HCT116 (cell line): ENCODE measurements at regions not wholly inside any gene's neighbourhood (a gene's known extent, or its start where the extent isn't known, plus 50 kb on each side); places are given as distances from the start of the nearest gene placed in this dataset.

Source experiments
- ATAC-seq: fragments of 200-7000 bp; cut with Tn5 transposase; 2 replicates; pipeline ENCODE4 v1.9.1; 2020; ENCODE audit warnings: mild to moderate bottlenecking, moderate library complexity
- BruUV-seq: library from RNA; stranded (reverse); fragments of 400-500 nt; replicated peaks from 2 replicates; lab custom pipeline; 2021; lab: Mats Ljungman, UMichigan
- CTCF ChIA-PET: fragments of 300-600 bp; sonication (Branson Sonifier 250); formaldehyde crosslinking; loops from one replicate; lab custom pipeline; 2021; ENCODE audit warnings: antibody characterized with exemption; lab: Charles Lee
- POLR2A ChIA-PET: fragments of 300-600, 350-600 bp; sonication (Branson Sonifier 250); formaldehyde crosslinking; loops from one replicate; lab custom pipeline; 2021; ENCODE audit warnings: antibody characterized with exemption; lab: Charles Lee
- RAD21 ChIA-PET, 2 experiments: fragments of 300-600 bp; sonication (Branson Sonifier 250); formaldehyde crosslinking; loops; one replicate each; lab custom pipeline; 2023; ENCODE audit warnings: low total read pairs in 2 of 2; ENCODE audit not compliant: uncharacterized antibody in 2 of 2, unreplicated experiment in 2 of 2, low non-redundant PET in 1 of 2; lab: Charles Lee
- DNase-seq: peaks from one replicate; pipeline ENCODE4 v3.0.0-alpha.2; 2010; ENCODE audit warnings: low read depth, low spot score
- H2AFZ ChIP-seq: fragments of 200-600 bp; shearing (Covaris generic), sonication (generic); 2 replicates; pipeline ENCODE4 v1.6.1; 2017; ENCODE audit warnings: low read depth, mixed run types, mixed read lengths, antibody characterized with exemption, low read length; ENCODE audit not compliant: poor library complexity, severe bottlenecking
- H3K27ac ChIP-seq: 2 replicates; pipeline ENCODE4 v1.5.1; 2012; ENCODE audit warnings: low read depth, low read length
- H3K27me3 ChIP-seq: fragments of 200-600 bp; sonication (generic); 2 replicates; pipeline ENCODE4 v1.6.1; 2016; ENCODE audit warnings: mixed run types, low read length, mixed read lengths; ENCODE audit not compliant: insufficient read depth
- H3K36me3 ChIP-seq, 2 experiments: fragments of 200-500 bp in 1 of 2; fragments of 200-600 bp in 1 of 2; sonication (Bioruptor generic) in 1 of 2; sonication (generic) in 1 of 2; 2 replicates each; pipeline versions ENCODE4 v1.5.1 to v1.6.1; 2014 to 2016; ENCODE audit warnings: low read length in 2 of 2, inconsistent platforms in 1 of 2, mixed read lengths in 1 of 2, mixed run types in 1 of 2; ENCODE audit not compliant: insufficient read depth in 2 of 2, control insufficient read depth in 1 of 2
- H3K4me1 ChIP-seq, 2 experiments: fragments of 200-600 bp in 1 of 2; sonication (generic) in 1 of 2; 2 replicates each; pipeline versions ENCODE4 v1.5.1 to v1.6.1; 2012 to 2017; ENCODE audit warnings: low read length in 2 of 2, inconsistent platforms in 1 of 2, mild to moderate bottlenecking in 1 of 2, mixed read lengths in 1 of 2, mixed run types in 1 of 2, moderate library complexity in 1 of 2; ENCODE audit not compliant: insufficient read depth in 2 of 2, control insufficient read depth in 1 of 2
- H3K4me2 ChIP-seq: fragments of 200-600 bp; sonication (generic); 2 replicates; pipeline ENCODE4 v1.6.1; 2017; ENCODE audit warnings: mixed run types, low read length, mixed read lengths
- H3K4me3 ChIP-seq, 2 experiments: fragments of 200-600 bp in 1 of 2; sonication (generic) in 1 of 2; replicated peaks in 1 of 2; 2 replicates each; pipeline ENCODE4 v1.5.1; 2011 to 2016; ENCODE audit warnings: low read length in 2 of 2, control low read depth in 1 of 2, low read depth in 1 of 2, mild to moderate bottlenecking in 1 of 2, mixed read lengths in 1 of 2, mixed run types in 1 of 2
- H3K79me2 ChIP-seq: fragments of 200-600 bp; sonication (generic); 2 replicates; pipeline ENCODE4 v1.6.1; 2017; ENCODE audit warnings: mild to moderate bottlenecking, mixed run types, low read length, moderate library complexity, mixed read lengths; ENCODE audit not compliant: insufficient read depth
- H3K9ac ChIP-seq: fragments of 200-600 bp; sonication (generic); 2 replicates; pipeline ENCODE4 v1.6.1; 2016; ENCODE audit warnings: low read length, mixed read lengths
- H3K9me2 ChIP-seq: fragments of 200-600 bp; sonication (generic), shearing (Covaris generic); 2 replicates; pipeline ENCODE4 v1.6.1; 2017; ENCODE audit warnings: mixed run types, mild to moderate bottlenecking, moderate library complexity; ENCODE audit not compliant: insufficient read depth
- H3K9me3 ChIP-seq, 2 experiments: fragments of 200-500 bp in 1 of 2; fragments of 200-600 bp in 1 of 2; sonication (Bioruptor generic) in 1 of 2; sonication (generic) in 1 of 2; 2 replicates each; pipeline ENCODE4 v1.6.1; 2014 to 2017; ENCODE audit warnings: low read length in 2 of 2, mixed read lengths in 2 of 2, inconsistent platforms in 1 of 2, low read depth in 1 of 2, mild to moderate bottlenecking in 1 of 2, mixed run types in 1 of 2, moderate library complexity in 1 of 2; ENCODE audit not compliant: control insufficient read depth in 1 of 2, insufficient read depth in 1 of 2
- H4K20me1 ChIP-seq: fragments of 200-600 bp; sonication (generic), shearing (Covaris generic); 2 replicates; pipeline ENCODE4 v1.6.1; 2017; ENCODE audit warnings: mixed run types, mild to moderate bottlenecking, moderate library complexity; ENCODE audit not compliant: insufficient read depth
- CEBPB ChIP-seq: IDR thresholded peaks from 2 replicates; pipeline ENCODE4 v1.6.1; 2012; ENCODE audit warnings: low read depth
- EZH2 ChIP-seq: fragments of 200-600 bp; sonication (generic); IDR thresholded peaks from 2 replicates; pipeline ENCODE4 v1.6.1; 2017; ENCODE audit warnings: antibody characterized with exemption, mixed run types
- JUND ChIP-seq: IDR thresholded peaks from 2 replicates; pipeline ENCODE4 v1.6.1; 2012
- MAX ChIP-seq: IDR thresholded peaks from 2 replicates; pipeline ENCODE4 v1.6.1; 2012
- YY1 ChIP-seq: IDR thresholded peaks from 2 replicates; pipeline ENCODE4 v1.6.1; 2011; ENCODE audit warnings: low read length, low read depth, moderate library complexity, mild to moderate bottlenecking; ENCODE audit not compliant: insufficient replicate concordance; ENCODE audit errors: extremely low read depth
- ZNF274 ChIP-seq: fragments of 200-500 bp; sonication (Bioruptor generic); IDR thresholded peaks from 2 replicates; pipeline ENCODE4 v1.6.1; 2014; ENCODE audit warnings: mild to moderate bottlenecking, low read depth, low read length, inconsistent platforms
- intact Hi-C: fragments of 100-400 bp; cut with micrococcal nuclease; formaldehyde crosslinking; loops from 2 replicates; pipeline ENCODE4 v1.10.0; 2022
- TF ChIP-seq, protein P1 (sequence below): IDR thresholded peaks from 2 replicates; pipeline ENCODE4 v1.6.1; 2012; ENCODE audit warnings: low read depth
- TF ChIP-seq, protein P2 (sequence below): IDR thresholded peaks from 2 replicates; pipeline ENCODE4 v1.6.1; 2012

GRCh38 chr10:60595852-60596251, 182.4 kb upstream of the CDK1 start:
- ChIA-PET CTCF (no interaction called here), RAD21 (no interaction called here), POLR2A (no interaction called here)
- no peak overlapping the region for H3K4me2 ChIP-seq
- no peak overlapping the region for H3K4me3 ChIP-seq
- H3K36me3 ChIP-seq: no peaks in the 10 kb centered on the region
- TF ChIP-seq EZH2: no peak
- TF ChIP-seq JUND: no peak
- no peak for TF ChIP-seq YY1
- no peak for TF ChIP-seq CEBPB
- TF ChIP-seq, protein P1, sequence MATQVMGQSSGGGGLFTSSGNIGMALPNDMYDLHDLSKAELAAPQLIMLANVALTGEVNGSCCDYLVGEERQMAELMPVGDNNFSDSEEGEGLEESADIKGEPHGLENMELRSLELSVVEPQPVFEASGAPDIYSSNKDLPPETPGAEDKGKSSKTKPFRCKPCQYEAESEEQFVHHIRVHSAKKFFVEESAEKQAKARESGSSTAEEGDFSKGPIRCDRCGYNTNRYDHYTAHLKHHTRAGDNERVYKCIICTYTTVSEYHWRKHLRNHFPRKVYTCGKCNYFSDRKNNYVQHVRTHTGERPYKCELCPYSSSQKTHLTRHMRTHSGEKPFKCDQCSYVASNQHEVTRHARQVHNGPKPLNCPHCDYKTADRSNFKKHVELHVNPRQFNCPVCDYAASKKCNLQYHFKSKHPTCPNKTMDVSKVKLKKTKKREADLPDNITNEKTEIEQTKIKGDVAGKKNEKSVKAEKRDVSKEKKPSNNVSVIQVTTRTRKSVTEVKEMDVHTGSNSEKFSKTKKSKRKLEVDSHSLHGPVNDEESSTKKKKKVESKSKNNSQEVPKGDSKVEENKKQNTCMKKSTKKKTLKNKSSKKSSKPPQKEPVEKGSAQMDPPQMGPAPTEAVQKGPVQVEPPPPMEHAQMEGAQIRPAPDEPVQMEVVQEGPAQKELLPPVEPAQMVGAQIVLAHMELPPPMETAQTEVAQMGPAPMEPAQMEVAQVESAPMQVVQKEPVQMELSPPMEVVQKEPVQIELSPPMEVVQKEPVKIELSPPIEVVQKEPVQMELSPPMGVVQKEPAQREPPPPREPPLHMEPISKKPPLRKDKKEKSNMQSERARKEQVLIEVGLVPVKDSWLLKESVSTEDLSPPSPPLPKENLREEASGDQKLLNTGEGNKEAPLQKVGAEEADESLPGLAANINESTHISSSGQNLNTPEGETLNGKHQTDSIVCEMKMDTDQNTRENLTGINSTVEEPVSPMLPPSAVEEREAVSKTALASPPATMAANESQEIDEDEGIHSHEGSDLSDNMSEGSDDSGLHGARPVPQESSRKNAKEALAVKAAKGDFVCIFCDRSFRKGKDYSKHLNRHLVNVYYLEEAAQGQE: no peak
- TF ChIP-seq, protein P2, sequence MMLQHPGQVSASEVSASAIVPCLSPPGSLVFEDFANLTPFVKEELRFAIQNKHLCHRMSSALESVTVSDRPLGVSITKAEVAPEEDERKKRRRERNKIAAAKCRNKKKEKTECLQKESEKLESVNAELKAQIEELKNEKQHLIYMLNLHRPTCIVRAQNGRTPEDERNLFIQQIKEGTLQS: no peak
- no peak for TF ChIP-seq MAX
- TF ChIP-seq ZNF274: no peak
- intact Hi-C loops: no loop called here
- H3K27me3 ChIP-seq: no peaks in the 10 kb centered on the region
- no peak overlapping the region for H3K9ac ChIP-seq
- H2AFZ ChIP-seq: no peak overlapping the region
- H3K9me3 ChIP-seq: no peaks in the 10 kb centered on the region
- no peaks in the 10 kb centered on the region for H3K4me1 ChIP-seq
- no peaks in the 10 kb centered on the region for H3K9me2 ChIP-seq
- no TSS peak for BruUV-seq
- ATAC-seq: no peak
- DNase-seq: no peak
- no peak overlapping the region for H3K27ac ChIP-seq
- no peaks in the 10 kb centered on the region for H4K20me1 ChIP-seq
- no peaks in the 10 kb centered on the region for H3K79me2 ChIP-seq
